COR-L47 (cell line): ENCODE measurements at regions not wholly inside any gene's neighbourhood (a gene's known extent, or its start where the extent isn't known, plus 50 kb on each side); places are given as distances from the start of the nearest gene placed in this dataset.
"Not testable (repeated sequence)": the region's sequence is repeated elsewhere in the genome, so short reads cannot be mapped to it uniquely, and the experiment has no call there.

Source experiments
- DNase-seq: peaks from one replicate; lab custom pipeline; 2025; lab: John Stamatoyannopoulos, UW

DNA sequence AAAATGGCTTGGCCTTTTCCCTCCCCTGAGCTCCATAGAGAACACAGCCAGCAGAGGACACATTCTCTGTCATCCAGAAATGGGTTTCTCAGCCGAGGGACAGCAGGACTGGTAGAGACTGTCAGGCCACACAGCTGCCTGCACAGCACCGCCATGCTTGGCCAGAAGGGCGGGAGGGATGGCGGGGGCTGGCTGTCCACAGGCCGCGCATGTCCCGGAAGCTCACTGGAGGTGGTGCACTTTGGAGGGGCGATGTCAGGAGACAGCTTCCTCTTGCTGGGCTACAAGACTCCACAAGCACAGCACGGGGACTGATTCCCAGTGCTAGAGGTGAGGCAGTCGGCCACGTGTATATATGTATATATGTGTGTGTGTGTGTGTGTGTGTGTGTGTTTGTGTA, 125.3 kb downstream of the GOLGA6L4 start:
- not testable (repeated sequence) for DNase-seq

DNA sequence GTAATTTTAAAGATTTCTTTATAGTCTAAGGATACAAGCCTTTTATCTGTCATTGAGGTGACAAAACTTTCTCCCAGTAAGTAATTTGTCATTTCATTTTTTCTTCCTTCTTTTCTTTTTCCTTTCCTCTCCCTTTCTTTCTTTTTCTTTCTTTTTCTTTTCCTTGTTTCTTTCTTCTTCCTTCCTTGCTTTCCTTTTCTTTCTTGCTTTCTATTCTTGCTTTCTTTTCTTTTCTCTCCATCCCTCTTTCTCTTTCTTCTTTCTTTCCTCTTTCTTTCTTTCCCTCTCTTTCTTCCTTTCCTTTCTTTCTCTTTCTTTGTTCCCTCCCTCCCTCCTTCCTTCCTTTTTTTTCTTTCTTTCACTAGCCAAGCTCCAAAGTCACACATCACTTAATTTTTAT, 148.8 kb downstream of the GOLGA6L4 start:
- DNase-seq = not testable (repeated sequence)

DNA sequence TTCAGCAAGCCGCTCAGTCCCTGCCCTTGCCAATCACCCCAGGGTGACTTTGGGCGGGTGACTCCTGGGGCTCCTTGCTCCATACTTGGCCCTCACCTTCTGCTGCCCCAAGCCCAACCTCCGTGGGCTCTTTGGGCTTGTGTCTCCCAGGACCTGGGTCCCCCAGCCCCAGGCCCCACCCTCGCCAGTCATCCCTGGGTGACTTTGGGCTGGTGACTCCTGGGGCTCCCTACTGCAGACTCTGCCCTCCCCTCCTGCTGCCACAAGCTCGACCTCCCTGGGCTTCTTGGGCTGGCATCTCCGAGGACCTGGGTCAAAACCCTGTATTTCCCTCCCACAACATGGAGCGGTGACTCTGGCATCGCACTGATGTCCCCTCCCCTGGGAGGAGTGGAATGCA, 151.5 kb downstream of the GOLGA6L4 start:
- no peak for DNase-seq

DNA sequence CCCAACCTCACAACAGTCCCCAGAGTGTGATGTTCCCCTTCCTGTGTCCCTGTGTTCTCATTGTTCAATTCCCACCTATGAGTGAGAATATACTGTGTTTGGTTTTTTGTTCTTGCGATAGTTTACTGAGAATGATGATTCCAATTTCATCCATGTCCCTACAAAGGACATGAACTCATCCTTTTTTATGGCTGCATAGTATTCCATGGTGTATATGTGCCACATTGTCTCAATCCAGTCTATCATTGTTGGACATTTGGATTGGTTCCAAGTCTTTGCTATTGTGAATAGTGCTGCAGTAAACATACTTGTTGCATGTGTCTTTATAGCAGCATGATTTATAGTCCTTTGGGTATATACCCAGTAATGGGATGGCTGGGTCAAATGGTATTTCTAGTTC, 152.6 kb downstream of the GOLGA6L4 start:
- DNase-seq = not testable (repeated sequence)

DNA sequence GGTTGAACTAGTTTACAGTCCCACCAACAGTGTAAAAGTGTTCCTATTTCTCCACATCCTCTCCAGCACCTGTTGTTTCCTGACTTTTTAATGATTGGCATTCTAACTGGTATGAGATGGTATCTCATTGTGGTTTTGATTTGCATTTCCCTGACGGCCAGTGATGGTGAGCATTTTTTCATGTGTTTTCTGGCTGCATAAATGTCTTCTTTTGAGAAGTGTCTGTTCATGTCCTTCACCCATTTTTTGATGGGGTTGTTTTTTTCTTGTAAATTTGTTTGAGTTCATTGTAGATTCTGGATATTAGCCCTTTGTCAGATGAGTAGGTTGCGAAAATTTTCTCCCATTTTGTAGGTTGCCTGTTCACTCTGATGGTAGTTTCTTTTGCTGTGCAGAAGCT, 153.1 kb downstream of the GOLGA6L4 start:
- DNase-seq = not testable (repeated sequence)

DNA sequence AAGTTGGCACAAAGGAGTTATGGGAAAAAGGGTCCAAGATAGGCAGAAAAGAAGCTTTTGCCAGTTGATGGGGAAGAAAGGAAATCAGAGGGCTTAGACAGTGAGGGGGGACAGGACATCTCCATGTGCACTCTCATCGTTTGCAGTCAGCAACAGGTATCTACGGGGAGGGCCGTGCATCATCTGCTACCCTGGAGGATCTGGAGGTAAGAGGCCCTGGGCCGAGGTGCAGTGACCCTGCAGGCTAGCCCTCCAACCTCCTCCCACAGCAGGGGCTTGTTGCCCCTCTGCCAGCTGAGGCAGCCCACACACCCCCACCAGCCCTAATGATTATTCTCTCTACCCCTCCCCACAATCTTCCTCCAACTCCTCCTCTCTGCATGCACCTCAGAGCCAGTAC, 154.8 kb downstream of the GOLGA6L4 start:
- not testable (repeated sequence) for DNase-seq

DNA sequence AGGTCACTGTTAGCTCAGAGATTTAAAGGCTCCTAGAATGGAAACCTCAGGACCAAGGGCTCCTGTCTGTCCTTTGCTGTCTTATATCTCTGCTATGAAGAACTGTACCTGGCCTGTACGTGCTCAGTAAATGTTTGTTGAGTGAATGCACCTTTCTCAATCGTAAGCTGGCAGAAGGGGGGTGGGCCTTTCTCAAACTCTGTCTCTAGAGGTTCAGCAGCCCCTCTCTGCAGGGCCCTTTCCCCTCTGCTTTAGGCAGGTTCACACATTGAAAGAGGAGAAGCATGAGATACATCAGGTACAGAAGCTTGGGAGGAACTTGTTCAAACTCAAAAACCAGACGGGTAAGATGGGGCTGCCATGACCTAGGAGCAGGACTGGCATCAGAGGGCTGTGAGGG, 155.6 kb downstream of the GOLGA6L4 start:
- DNase-seq = no peak

DNA sequence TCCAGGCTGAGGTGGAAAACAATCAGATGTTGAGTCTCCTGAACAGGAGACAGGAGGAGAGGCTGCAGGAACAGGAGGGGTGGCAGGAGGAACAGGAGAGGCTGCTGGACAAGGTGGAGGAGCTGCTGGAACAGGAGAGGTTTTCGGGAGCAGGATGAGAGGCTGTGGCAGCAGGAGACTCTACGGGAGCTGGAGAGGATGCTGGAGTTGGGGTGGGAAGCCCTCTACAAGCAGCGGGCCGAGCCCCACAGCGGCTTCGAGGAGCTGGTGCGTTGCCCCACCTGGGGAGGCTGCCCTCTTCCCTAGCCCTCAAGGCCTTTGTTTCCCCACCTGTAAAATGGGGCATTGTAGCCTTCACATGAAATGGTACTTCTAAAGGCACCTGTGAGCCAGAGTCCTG, 156.4 kb downstream of the GOLGA6L4 start:
- DNase-seq = not testable (repeated sequence)

DNA sequence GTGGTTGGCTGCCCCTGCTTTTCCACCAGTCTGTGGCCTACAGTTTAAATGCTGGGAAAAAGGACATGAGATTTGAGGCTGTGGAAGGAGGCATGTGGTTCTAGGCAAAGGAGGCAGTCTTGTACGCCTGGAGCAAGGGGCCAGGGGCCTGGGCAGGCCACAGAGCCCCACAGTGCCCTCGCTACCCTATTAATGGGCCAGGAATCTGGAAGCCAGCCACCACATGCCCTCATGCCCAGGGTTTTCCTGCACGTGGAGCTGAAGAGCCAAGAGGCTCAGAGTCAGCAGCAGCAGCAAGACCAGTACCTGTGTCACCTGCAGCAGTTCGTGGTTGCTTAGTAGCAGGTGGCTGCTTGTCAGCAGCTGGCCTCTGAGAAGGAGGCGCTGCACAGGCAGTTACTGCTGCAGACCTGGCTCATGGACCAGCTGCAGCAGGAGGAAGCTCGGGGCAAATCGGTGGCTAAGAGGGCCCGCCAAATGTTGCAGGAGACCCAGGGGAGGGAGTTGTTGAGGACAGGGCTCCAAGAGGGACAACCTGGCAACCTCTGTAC, 157.9 kb downstream of the GOLGA6L4 start:
- DNase-seq = peak; percentile 47

DNA sequence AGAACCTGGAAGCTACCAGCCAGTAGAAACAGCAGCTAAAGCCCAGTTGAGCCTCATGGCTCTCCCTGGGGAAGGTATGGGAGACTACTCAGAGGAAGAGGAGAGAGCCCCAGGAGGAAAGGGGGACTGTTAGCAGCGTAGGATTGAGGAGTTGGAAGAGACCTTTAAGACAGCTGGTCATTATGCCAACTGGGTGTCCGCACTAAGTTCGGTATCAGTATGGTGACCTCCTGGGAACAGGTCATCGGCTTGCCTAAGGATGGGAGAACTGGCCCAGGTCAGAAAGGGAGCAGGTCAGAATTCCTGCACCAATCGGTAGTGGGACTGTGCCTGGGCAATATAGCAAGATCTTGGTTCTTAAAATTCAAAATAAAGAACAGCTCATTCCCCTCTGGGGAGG, 158.4 kb downstream of the GOLGA6L4 start:
- DNase-seq = not testable (repeated sequence)

DNA sequence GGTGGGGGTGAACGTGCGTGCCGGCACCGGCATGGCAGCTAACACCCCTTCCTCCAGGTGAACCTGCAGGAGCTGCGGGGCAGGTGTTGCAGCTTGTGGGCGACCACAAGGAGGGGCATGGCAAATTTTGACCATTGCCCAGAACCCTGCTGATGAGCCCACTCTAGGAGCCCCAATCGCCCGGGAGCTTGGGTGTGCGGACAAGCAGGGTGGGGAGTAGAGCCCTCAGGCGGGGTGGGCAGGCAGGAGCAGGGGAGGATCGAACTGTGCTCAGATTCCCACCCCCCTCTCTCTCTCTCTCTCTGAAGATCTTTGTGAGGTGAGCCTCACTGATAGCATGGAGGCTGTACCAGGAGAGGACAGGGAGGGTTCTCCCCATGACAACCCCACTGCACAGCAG, 159.8 kb downstream of the GOLGA6L4 start:
- not testable (repeated sequence) for DNase-seq

DNA sequence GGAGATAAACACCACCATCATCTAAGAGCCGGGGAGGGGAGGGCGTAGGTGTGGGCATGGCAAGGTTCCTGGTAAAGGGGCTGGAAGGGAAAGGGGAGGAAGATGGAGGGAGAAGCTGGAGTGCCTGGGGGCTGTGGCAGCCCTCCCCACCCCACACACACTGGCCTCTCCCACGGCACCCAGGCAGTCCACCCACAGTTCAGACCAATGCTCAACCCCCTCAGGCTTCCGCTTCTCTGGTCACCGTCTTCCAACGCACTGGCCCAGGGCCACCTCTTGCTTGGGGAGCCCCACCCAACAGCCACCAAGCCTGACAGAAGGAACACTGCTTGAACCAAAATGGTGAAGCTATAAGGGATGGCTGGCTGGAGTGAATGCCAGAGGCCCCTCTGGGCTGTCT, 160.3 kb downstream of the GOLGA6L4 start:
- DNase-seq = not testable (repeated sequence)

DNA sequence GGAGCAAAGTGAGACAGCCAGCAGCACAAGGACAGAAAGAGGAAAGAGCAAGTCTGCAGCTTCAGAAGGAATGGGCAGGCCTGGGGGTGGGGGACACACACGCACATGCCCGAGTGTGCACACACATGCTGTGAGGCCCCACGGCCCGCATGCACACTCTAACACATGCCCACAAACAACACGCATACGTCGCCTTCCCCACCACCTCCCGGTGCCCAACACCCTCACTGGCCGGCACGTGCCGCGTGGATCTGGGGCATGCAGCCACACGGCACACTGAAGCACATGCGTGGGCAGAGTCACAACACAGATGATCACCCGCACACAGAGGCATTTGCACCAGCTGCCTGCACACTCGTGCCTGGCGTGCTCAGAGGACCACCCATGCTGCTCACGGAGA, 161.5 kb downstream of the GOLGA6L4 start:
- DNase-seq = not testable (repeated sequence)

DNA sequence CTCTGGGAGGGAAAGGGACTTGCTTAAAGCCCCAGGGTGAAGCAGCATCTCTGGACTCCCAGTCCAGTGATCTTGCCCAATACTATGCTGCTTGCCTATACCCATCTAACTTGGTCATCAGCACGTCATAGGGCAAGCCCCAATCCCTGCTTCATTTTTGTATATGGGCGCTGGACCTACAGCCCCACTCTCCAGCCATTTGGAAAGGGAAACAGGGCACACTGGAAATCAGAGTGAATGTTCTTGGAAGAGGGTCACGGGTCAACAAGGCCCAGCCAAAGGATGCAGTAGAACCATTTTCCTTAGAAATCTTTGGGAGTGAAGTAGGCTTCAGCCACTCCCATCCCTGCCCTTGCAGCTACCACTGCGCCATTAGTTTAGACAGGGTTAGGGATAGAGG, 162.5 kb downstream of the GOLGA6L4 start:
- DNase-seq = not testable (repeated sequence)

DNA sequence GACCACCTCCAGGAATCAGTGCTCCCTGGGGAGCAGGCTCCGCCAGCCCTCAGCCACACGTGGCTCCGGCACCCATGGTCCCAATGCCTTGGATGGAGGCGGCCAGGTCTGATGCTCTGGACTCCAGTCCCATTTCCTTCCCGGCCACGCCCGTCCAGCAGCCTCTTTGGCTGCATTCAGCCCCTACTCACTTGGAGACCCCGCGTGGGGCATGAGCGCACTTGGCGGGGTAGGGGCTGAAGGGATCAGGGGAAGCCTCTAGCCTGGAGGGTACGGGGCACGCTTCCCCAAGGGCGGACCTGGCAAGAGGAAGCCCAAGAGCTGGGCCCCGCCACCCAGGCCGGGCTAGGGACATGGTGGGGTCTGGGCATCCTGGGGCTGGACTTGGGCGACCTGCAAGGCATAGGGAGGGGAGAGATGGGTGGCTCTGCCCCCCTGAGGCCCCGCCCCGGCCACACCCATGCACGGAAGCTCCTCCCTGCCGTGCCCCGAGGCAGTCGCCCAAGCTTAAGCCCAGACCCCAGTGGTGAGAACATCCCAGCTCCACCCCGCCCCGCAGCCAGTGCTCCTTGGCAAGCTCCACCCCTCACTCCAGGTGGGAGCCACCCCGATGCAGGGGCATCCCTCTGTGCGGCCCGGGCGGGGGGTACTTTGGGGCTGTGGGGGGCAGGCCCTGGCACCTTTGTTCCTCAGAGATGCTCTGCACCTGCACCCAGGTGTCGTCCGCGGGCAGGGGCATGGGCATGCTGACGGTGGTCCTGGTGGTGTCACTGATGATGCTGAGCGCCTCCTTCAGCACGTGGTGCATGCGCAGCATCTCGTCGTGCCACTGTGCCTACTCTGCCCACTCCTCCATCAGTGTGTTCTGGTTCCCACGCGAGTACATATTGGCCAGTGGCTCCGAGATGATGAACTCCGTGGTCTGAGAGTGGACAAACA, 163.5 kb downstream of the GOLGA6L4 start:
- DNase-seq = no peak

DNA sequence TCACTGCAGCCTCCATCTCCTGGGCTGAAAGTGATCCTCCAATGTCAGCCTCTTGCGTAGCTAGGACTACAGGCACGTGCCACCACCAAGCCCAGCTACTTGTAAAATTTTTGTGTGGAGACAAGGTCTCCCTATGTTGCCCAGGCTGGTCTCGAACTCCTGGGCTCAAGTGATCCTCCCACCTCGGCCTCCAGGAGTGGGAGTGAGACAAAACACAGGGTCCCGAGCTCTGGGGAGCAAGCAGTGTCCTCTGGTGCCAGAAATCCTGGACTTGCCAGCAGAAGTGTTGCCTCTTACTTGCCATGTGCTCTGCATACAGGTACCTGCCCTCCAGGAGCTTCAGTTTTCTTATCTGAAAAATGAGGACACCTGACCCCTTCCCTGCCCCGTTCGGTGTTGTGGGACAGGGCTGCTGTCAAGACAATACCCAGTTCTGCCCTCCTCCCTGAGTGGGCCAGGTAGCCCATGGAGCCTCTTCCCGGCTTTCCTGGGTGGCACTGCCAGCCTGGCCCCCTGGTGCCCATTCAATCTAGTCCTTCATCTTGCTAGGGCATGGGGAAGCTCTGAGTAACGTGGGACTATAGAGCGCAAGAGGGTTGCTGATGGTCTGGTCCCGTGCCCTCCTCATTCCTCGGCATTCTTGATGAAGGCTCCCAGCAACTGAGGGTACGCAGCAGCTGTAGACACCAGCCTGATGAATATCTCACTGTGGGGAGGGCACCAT, 164.6 kb downstream of the GOLGA6L4 start:
- no peak for DNase-seq

DNA sequence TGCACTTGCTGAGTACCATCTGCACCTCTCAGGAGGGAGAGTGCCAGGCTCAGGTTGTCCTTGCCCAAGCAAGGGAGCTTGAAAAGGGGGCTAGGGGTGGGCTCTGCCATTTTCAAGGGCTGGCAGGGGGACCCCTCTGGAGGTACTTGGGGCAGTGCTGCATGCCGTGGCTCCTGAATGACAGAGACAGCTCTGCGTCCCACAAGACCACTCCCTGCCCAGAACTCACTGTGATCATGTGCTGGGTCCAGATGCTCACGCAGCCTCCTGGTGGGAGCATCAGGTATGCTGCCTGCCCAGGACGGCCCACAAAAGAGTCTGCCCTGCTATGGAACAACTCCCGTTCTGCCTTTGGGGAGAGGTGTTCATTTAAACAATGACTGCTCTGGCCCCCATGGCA, 165.2 kb downstream of the GOLGA6L4 start:
- DNase-seq = no peak

DNA sequence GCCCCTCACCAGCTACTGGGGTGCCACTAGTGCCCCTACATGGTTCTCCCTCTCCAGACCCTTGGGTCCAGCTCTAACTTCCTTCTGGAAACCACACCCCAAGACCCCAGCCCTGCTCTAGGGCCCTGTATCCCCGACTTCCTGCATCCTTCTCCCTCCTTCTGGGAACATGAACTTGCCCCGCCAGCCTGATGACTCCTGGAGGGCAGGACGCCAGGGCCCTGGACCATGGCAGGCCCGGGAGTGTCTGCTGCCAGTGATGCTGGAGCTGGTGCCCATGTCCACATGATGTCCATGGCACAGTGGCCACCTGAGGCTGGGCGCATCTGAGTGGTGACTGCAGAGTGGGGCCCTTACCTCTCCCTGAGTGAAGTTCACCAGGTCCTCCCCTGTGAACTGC, 165.9 kb downstream of the GOLGA6L4 start:
- not testable (repeated sequence) for DNase-seq

DNA sequence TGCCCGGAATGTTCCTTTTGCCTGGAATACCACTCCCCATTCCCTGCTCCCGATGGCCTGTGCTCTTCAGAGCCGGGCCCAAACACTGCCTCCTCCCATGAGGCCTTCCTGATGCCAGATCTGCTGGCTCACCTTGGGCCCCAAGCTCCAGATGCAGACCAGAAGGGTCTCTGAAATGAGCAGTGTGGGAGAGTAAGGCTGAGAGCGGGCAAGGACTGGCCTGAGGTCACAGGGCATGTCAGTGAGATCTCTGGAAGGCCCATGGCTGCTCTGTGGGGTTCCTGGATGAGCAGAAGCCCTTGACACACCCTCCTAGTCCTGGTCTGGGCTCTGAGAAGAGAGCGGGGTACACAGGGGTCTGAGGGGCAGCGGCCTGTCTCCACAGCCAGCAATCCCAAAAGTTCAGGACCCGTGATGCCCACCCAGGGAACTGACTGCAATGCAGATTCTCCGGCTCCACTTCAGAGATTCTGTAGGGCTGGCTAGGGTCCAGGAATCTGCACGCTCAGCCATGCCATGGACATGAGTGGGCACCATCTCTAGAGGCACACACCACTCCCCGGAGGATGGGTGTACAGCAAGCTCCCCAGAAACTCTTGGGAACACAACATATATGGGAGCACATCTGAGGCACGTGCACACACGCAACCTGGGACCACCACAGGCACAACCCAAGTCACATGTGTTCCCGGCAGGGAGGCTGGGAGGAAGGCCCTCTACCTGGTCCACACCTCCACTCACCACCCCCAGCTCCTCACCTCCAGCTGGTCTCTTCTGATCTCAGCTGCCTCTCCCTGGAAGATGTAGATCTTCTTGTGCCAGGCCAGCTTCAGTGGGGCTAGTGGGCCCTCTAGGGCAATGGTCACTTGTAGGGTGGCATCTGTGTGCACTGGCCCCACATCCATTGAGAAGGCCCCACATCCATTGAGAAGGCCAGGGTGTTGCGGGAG, 166.6 kb downstream of the GOLGA6L4 start:
- not testable (repeated sequence) for DNase-seq

DNA sequence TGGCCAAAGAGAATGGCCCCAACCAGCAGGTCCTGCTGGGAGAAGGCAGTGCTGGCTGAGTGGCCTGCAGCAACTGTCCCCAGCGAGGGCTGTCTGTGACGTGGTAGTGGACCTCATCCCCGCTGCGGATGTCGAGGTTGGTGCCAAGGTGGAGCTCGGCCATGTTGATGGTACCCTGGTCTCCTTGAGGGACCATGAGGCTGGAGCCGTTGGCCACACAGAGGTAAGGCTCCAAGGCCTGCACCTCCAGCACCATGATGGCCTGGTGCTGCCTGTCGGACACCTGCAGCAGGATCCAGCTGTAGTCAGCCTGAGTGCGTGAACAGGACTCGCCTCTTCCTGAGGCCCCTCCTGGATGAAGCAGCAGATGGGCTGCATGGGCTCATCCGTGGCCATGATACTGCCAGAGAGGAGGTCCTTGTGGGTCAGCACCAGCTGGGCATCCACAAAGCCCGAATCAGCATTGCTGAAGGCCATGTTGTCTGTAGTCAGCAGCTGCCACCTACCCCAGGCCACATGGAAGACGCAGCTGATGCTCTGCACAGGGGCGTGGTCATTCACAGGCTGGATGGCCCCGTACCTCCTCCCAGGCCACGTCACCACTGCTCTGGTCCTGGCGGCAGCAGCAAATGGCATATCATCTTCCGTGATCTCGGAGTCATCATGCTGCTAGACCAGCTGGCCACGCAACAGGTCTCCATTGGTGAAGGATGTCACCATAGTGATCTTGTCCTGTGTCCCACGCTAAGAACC, 167.5 kb downstream of the GOLGA6L4 start:
- DNase-seq = no peak

DNA sequence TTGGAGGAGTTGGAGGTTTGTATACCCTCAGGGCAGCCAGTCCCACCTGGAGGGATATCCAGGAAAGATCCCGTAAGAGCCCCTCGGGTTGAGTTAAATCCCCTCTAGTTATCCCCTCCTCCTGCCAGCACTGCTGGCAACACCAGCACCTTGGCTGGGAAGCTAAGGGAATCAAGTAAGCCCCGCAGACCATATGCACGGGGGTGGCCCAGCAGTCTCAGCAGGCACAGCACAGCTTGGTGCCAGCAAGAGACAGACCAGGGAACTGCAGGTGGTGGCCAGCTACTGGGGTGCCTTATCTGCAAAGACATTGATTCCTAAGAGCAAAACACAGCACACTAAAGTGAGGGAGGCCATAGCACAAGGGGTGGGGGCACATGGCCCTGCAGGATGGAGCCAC, 173.8 kb downstream of the GOLGA6L4 start:
- not testable (repeated sequence) for DNase-seq
